H1 (cell line): ENCODE measurements at regions not wholly inside any gene's neighbourhood (a gene's known extent, or its start where the extent isn't known, plus 50 kb on each side); places are given as distances from the start of the nearest gene placed in this dataset.

Experiments
- BRCA1 ChIP-seq: IDR thresholded peaks from 2 replicates; pipeline ENCODE4 v1.6.1; 2012; ENCODE audit warnings: low read depth, low read length, improper control_type of control experiment
- KDM5A ChIP-seq: fragments of 200-600 bp; IDR thresholded peaks from 2 replicates; pipeline ENCODE4 v1.7.1; 2012; ENCODE audit warnings: mild to moderate bottlenecking, low read length, inconsistent platforms, mixed read lengths
- RAD21 ChIP-seq, 2 experiments: IDR thresholded peaks in 1 of 2; conservative IDR thresholded peaks in 1 of 2; 2 replicates each; pipeline ENCODE4 v1.6.1; 2011; ENCODE audit warnings: low read depth in 2 of 2, low read length in 2 of 2, improper control_type of control experiment in 1 of 2, inconsistent platforms in 1 of 2, mild to moderate bottlenecking in 1 of 2, moderate library complexity in 1 of 2
- TF ChIP-seq, protein P1 (sequence below): IDR thresholded peaks from 2 replicates; pipeline ENCODE4 v1.6.1; 2012; ENCODE audit warnings: low read length, inconsistent platforms

DNA sequence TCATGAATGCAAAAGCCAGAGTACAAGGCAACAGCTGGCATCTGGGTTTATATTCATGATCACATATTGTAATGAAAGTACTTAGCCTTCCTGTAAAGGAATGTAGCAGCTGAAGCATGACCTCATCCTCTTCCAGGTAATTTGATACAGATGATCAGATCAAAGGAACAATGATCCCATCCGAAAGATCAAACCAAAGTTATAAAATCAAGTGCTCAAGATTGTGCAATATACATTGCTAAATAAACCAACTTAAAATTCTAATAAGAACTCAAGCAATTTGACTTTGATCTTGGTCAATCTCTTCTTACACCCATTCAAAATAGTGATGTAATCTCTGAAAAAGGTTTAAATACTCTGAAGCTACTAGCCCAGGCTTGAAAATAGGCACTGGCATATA is 113.1 kb upstream of the INPP4B start (continued):
- TF ChIP-seq, protein P1, sequence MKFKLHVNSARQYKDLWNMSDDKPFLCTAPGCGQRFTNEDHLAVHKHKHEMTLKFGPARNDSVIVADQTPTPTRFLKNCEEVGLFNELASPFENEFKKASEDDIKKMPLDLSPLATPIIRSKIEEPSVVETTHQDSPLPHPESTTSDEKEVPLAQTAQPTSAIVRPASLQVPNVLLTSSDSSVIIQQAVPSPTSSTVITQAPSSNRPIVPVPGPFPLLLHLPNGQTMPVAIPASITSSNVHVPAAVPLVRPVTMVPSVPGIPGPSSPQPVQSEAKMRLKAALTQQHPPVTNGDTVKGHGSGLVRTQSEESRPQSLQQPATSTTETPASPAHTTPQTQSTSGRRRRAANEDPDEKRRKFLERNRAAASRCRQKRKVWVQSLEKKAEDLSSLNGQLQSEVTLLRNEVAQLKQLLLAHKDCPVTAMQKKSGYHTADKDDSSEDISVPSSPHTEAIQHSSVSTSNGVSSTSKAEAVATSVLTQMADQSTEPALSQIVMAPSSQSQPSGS, result no peak; the same call in 1 of the 2 replicates
- no peak for TF ChIP-seq RAD21 (IDR thresholded peaks at IDR 0.05 in 1 of 2, conservative IDR thresholded peaks at IDR 0.05 in 1 of 2; ENCODE audit: low read depth in 2 of 2, low read length in 2 of 2)
- TF ChIP-seq KDM5A, result no peak
- no peak for TF ChIP-seq BRCA1
